ENCODE measurements at regions not wholly inside any gene's neighbourhood (a gene's known extent, or its start where the extent isn't known, plus 50 kb on each side); places are given as distances from the start of the nearest gene placed in this dataset.
A peak's percentile ranks its signal among the peaks of the same experiment; 100 is the strongest.

GRCh38 chr18:41553716-41554115, 401.3 kb upstream of the PIK3C3 start:
- Histone ChIP-seq H3K36me3 (ENCODE audit: control insufficient read depth in 1 of 2, insufficient read depth in 2 of 2, low read depth in 1 of 2, low read length in 2 of 2) (no peaks in the 10 kb centered on the region), H3K14ac (ENCODE audit: low read length in 2 of 2) (no peak overlapping the region), H3K18ac (ENCODE audit: low read depth in 1 of 2, low read length in 2 of 2) (no peak overlapping the region), H3K9me3 (ENCODE audit: control insufficient read depth, low read length) (no peaks in the 10 kb centered on the region), H2BK15ac (ENCODE audit: low read depth, poor library complexity, severe bottlenecking) (no peak overlapping the region), H3K23ac (ENCODE audit: low read length in 2 of 2) (no peak overlapping the region), H3K4me3 (ENCODE audit: insufficient read depth in 1 of 2, low read depth in 1 of 2, low read length in 2 of 2) (no peak overlapping the region), H3K27me3 (ENCODE audit: control insufficient read depth in 1 of 2, insufficient read depth in 1 of 2, low read length in 2 of 2) (no peaks in the 10 kb centered on the region), H2AK5ac (ENCODE audit: low read length, severe bottlenecking) (no peak overlapping the region), H4K8ac (ENCODE audit: low read length) (no peak overlapping the region), H4K91ac (ENCODE audit: low read length) (no peak overlapping the region), H3K9ac (ENCODE audit: low read length) (no peak overlapping the region), H3K4me2 (ENCODE audit: low read length, poor library complexity, severe bottlenecking) (no peak overlapping the region), H2BK5ac (ENCODE audit: low read depth, low read length, poor library complexity, severe bottlenecking) (no peak overlapping the region), H2BK12ac (ENCODE audit: low read length in 2 of 2) (no peak overlapping the region), H3K79me1 (replicated peaks; ENCODE audit: low read length, poor library complexity, severe bottlenecking) (no peaks in the 10 kb centered on the region), H3K4ac (ENCODE audit: low read depth in 1 of 2, low read length in 2 of 2) (no peak overlapping the region), H2AFZ (ENCODE audit: low read depth, low read length) (no peak overlapping the region), H3K4me1 (ENCODE audit: control insufficient read depth, insufficient read depth, low read depth, low read length) (no peaks in the 10 kb centered on the region), H3K27ac (ENCODE audit: low read length, poor library complexity, severe bottlenecking) (no peak overlapping the region), H2BK120ac (ENCODE audit: low read depth, low read length) (no peak overlapping the region)
- WGBS, result 79% methylated on average over 6 of the region's 6 CpGs
- DNase-seq, result no peak

GRCh38 chr18:41548521-41549260, 406.3 kb upstream of the PIK3C3 start:
- H3K4me2 ChIP-seq (ENCODE audit: low read length, poor library complexity, severe bottlenecking), result no peak overlapping the region
- H3K36me3 ChIP-seq (ENCODE audit: control insufficient read depth in 1 of 2, insufficient read depth in 2 of 2, low read depth in 1 of 2, low read length in 2 of 2), result no peaks in the 10 kb centered on the region
- no peak overlapping the region for H2AFZ ChIP-seq (ENCODE audit: low read depth, low read length)
- no peak for DNase-seq
- H3K4me1 ChIP-seq (ENCODE audit: control insufficient read depth, insufficient read depth, low read depth, low read length), result no peaks in the 10 kb centered on the region
- no peaks in the 10 kb centered on the region for H3K79me1 ChIP-seq (replicated peaks; ENCODE audit: low read length, poor library complexity, severe bottlenecking)
- H2AK5ac ChIP-seq (ENCODE audit: low read length, severe bottlenecking), result no peak overlapping the region
- WGBS, result 95% methylated on average over 5 of the region's 9 CpGs
- no peak overlapping the region for H2BK5ac ChIP-seq (ENCODE audit: low read depth, low read length, poor library complexity, severe bottlenecking)
- no peak overlapping the region for H3K23ac ChIP-seq (ENCODE audit: low read length in 2 of 2)
- H4K91ac ChIP-seq (ENCODE audit: low read length), result no peak overlapping the region
- H3K4me3 ChIP-seq (ENCODE audit: insufficient read depth in 1 of 2, low read depth in 1 of 2, low read length in 2 of 2), result no peak overlapping the region
- no peak overlapping the region for H4K8ac ChIP-seq (ENCODE audit: low read length)
- H3K4ac ChIP-seq (ENCODE audit: low read depth in 1 of 2, low read length in 2 of 2), result no peak overlapping the region
- no peak overlapping the region for H2BK12ac ChIP-seq (ENCODE audit: low read length in 2 of 2)
- H2BK120ac ChIP-seq (ENCODE audit: low read depth, low read length), result no peak overlapping the region
- no peak overlapping the region for H3K18ac ChIP-seq (ENCODE audit: low read depth in 1 of 2, low read length in 2 of 2)
- H3K27ac ChIP-seq (ENCODE audit: low read length, poor library complexity, severe bottlenecking), result no peak overlapping the region
- H3K9ac ChIP-seq (ENCODE audit: low read length), result no peak overlapping the region
- no peaks in the 10 kb centered on the region for H3K9me3 ChIP-seq (ENCODE audit: control insufficient read depth, low read length)
- no peak overlapping the region for H3K14ac ChIP-seq (ENCODE audit: low read length in 2 of 2)
- no peaks in the 10 kb centered on the region for H3K27me3 ChIP-seq (ENCODE audit: control insufficient read depth in 1 of 2, insufficient read depth in 1 of 2, low read length in 2 of 2)
- H2BK15ac ChIP-seq (ENCODE audit: low read depth, poor library complexity, severe bottlenecking), result no peak overlapping the region

GRCh38 chr18:41545091-41545888, 409.7 kb upstream of the PIK3C3 start:
- Histone ChIP-seq H3K4me3 (ENCODE audit: insufficient read depth in 1 of 2, low read depth in 1 of 2, low read length in 2 of 2) (no peak overlapping the region), H3K36me3 (ENCODE audit: control insufficient read depth in 1 of 2, insufficient read depth in 2 of 2, low read depth in 1 of 2, low read length in 2 of 2) (no peaks in the 10 kb centered on the region), H2BK15ac (ENCODE audit: low read depth, poor library complexity, severe bottlenecking) (no peak overlapping the region), H3K27me3 (ENCODE audit: control insufficient read depth in 1 of 2, insufficient read depth in 1 of 2, low read length in 2 of 2) (no peaks in the 10 kb centered on the region), H4K8ac (ENCODE audit: low read length) (no peak overlapping the region), H3K14ac (ENCODE audit: low read length in 2 of 2) (no peak overlapping the region), H3K27ac (ENCODE audit: low read length, poor library complexity, severe bottlenecking) (no peak overlapping the region), H2AK5ac (ENCODE audit: low read length, severe bottlenecking) (no peak overlapping the region), H2BK12ac (ENCODE audit: low read length in 2 of 2) (no peak overlapping the region), H3K4me2 (ENCODE audit: low read length, poor library complexity, severe bottlenecking) (no peak overlapping the region), H2BK120ac (ENCODE audit: low read depth, low read length) (no peak overlapping the region), H3K79me1 (replicated peaks; ENCODE audit: low read length, poor library complexity, severe bottlenecking) (no peaks in the 10 kb centered on the region), H2BK5ac (ENCODE audit: low read depth, low read length, poor library complexity, severe bottlenecking) (no peak overlapping the region), H3K18ac (ENCODE audit: low read depth in 1 of 2, low read length in 2 of 2) (no peak overlapping the region), H3K9ac (ENCODE audit: low read length) (no peak overlapping the region), H3K4me1 (ENCODE audit: control insufficient read depth, insufficient read depth, low read depth, low read length) (no peaks in the 10 kb centered on the region), H3K23ac (ENCODE audit: low read length in 2 of 2) (no peak overlapping the region), H3K4ac (ENCODE audit: low read depth in 1 of 2, low read length in 2 of 2) (no peak overlapping the region), H2AFZ (ENCODE audit: low read depth, low read length) (no peak overlapping the region), H3K9me3 (ENCODE audit: control insufficient read depth, low read length) (no peaks in the 10 kb centered on the region), H4K91ac (ENCODE audit: low read length) (no peak overlapping the region)
- WGBS, result no CpG with 5 or more reads among the region's 2 CpGs
- no peak for DNase-seq

- H2BK15ac ChIP-seq (ENCODE audit: low read depth, poor library complexity, severe bottlenecking), result no peak overlapping the region
- no peak overlapping the region for H3K4me2 ChIP-seq (ENCODE audit: low read length, poor library complexity, severe bottlenecking)
- H4K91ac ChIP-seq (ENCODE audit: low read length), result no peak overlapping the region
- no peak overlapping the region for H2AK5ac ChIP-seq (ENCODE audit: low read length, severe bottlenecking)
- WGBS, result no CpG with 5 or more reads among the region's 1 CpG
- peak; percentile 2 for DNase-seq
- no peak overlapping the region for H3K14ac ChIP-seq (ENCODE audit: low read length in 2 of 2)
- no peak overlapping the region for H3K23ac ChIP-seq (ENCODE audit: low read length in 2 of 2)
- H3K27ac ChIP-seq (ENCODE audit: low read length, poor library complexity, severe bottlenecking), result no peak overlapping the region
- no peaks in the 10 kb centered on the region for H3K36me3 ChIP-seq (ENCODE audit: control insufficient read depth in 1 of 2, insufficient read depth in 2 of 2, low read depth in 1 of 2, low read length in 2 of 2)
- H4K8ac ChIP-seq (ENCODE audit: low read length), result no peak overlapping the region
- no peak overlapping the region for H3K18ac ChIP-seq (ENCODE audit: low read depth in 1 of 2, low read length in 2 of 2)
- no peak overlapping the region for H3K4me3 ChIP-seq (ENCODE audit: insufficient read depth in 1 of 2, low read depth in 1 of 2, low read length in 2 of 2)
- no peaks in the 10 kb centered on the region for H3K79me1 ChIP-seq (replicated peaks; ENCODE audit: low read length, poor library complexity, severe bottlenecking)
- H3K4me1 ChIP-seq (ENCODE audit: control insufficient read depth, insufficient read depth, low read depth, low read length), result no peaks in the 10 kb centered on the region
- H3K9ac ChIP-seq (ENCODE audit: low read length), result no peak overlapping the region
- no peak overlapping the region for H2BK120ac ChIP-seq (ENCODE audit: low read depth, low read length)
- no peaks in the 10 kb centered on the region for H3K9me3 ChIP-seq (ENCODE audit: control insufficient read depth, low read length)
- H2AFZ ChIP-seq (ENCODE audit: low read depth, low read length), result no peak overlapping the region
- H3K27me3 ChIP-seq (ENCODE audit: control insufficient read depth in 1 of 2, insufficient read depth in 1 of 2, low read length in 2 of 2), result no peaks in the 10 kb centered on the region
- H2BK12ac ChIP-seq (ENCODE audit: low read length in 2 of 2), result no peak overlapping the region
- no peak overlapping the region for H3K4ac ChIP-seq (ENCODE audit: low read depth in 1 of 2, low read length in 2 of 2)
- no peak overlapping the region for H2BK5ac ChIP-seq (ENCODE audit: low read depth, low read length, poor library complexity, severe bottlenecking)
Measured at GRCh38 chr18:41543815-41544214, 411.2 kb upstream of the PIK3C3 start.
